B cell (primary cell): ENCODE measurements at regions not wholly inside any gene's neighbourhood (a gene's known extent, or its start where the extent isn't known, plus 50 kb on each side); places are given as distances from the start of the nearest gene placed in this dataset.

Source experiments
- ATAC-seq: fragments of 200-7000 bp; cut with Tn5 transposase; one replicate; pipeline ENCODE4 v1.10.0; 2021; ENCODE audit warnings: low read depth, mild to moderate bottlenecking, moderate number of reproducible peaks, moderate library complexity
- CTCF ChIA-PET: fragments of 350-600 bp; sonication (Branson Sonifier 250); formaldehyde crosslinking; loops from one replicate; lab custom pipeline; 2021; ENCODE audit warnings: antibody characterized with exemption, inconsistent platforms; lab: Charles Lee
- POLR2A ChIA-PET: fragments of 350-600 bp; sonication (Branson Sonifier 250); formaldehyde crosslinking; loops from one replicate; lab custom pipeline; 2021; ENCODE audit warnings: antibody characterized with exemption; lab: Charles Lee
- DNase-seq: peaks from one replicate; pipeline ENCODE4 v3.0.0; 2013
- H2AFZ ChIP-seq: 2 replicates; pipeline ENCODE4 v1.6.1; 2012; ENCODE audit warnings: mild to moderate bottlenecking, low read depth, low read length; ENCODE audit not compliant: insufficient read depth, poor library complexity, severe bottlenecking
- H3K27ac ChIP-seq, 2 donors: 1 replicate in 1 of 2; 2 replicates in 1 of 2; pipeline ENCODE4 v1.5.1; 2012 to 2013; ENCODE audit warnings: low read length in 2 of 2, mild to moderate bottlenecking in 2 of 2, moderate library complexity in 1 of 2
- H3K27me3 ChIP-seq, 4 experiments: fragments of 200-600 bp in 1 of 4; sonication (generic) in 1 of 4; replicated peaks in 1 of 4; 1 replicate in 2 of 4; 2 replicates in 2 of 4; pipeline versions ENCODE4 v1.6.1 to v1.7.0; 2013 to 2016; ENCODE audit warnings: low read length in 3 of 4, mild to moderate bottlenecking in 2 of 4, mixed read lengths in 1 of 4, moderate library complexity in 1 of 4; ENCODE audit not compliant: insufficient read depth in 4 of 4, control insufficient read depth in 3 of 4; ENCODE audit errors: control extremely low read depth in 1 of 4
- H3K36me3 ChIP-seq, 2 experiments: replicated peaks in 1 of 2; 1 replicate in 1 of 2; 2 replicates in 1 of 2; pipeline versions ENCODE4 v1.6.1 to v1.7.1; 2013; ENCODE audit warnings: low read length in 1 of 2; ENCODE audit not compliant: insufficient read depth in 2 of 2, control insufficient read depth in 1 of 2; ENCODE audit errors: control extremely low read depth in 1 of 2, extremely low read depth in 1 of 2
- H3K4me1 ChIP-seq, 2 donors: fragments of 200-600 bp in 1 of 2; sonication (generic) in 1 of 2; 1 replicate in 1 of 2; 2 replicates in 1 of 2; pipeline versions ENCODE4 v1.5.1 to v1.6.1; 2013 to 2017; ENCODE audit warnings: low read length in 2 of 2; ENCODE audit not compliant: control insufficient read depth in 2 of 2, insufficient read depth in 2 of 2
- H3K4me2 ChIP-seq: replicated peaks from 2 replicates; pipeline ENCODE3; 2012; ENCODE audit warnings: mild to moderate bottlenecking, low read depth, low read length; ENCODE audit not compliant: poor library complexity, severe bottlenecking
- H3K4me3 ChIP-seq, 5 experiments: fragments of 200-600 bp in 1 of 5; sonication (generic) in 1 of 5; 1 replicate in 3 of 5; 2 replicates in 2 of 5; pipeline versions ENCODE4 v1.5.1 to v1.7.0; 2011 to 2016; ENCODE audit warnings: low read length in 4 of 5, mild to moderate bottlenecking in 4 of 5, low read depth in 2 of 5, control low read depth in 1 of 5, moderate library complexity in 1 of 5; ENCODE audit not compliant: insufficient read depth in 1 of 5; ENCODE audit errors: control extremely low read depth in 1 of 5, extremely low read depth in 1 of 5
- H3K79me2 ChIP-seq: fragments of 200-600 bp; sonication (generic); one replicate; pipeline ENCODE4 v1.6.0; 2016; ENCODE audit warnings: low read length; ENCODE audit not compliant: control insufficient read depth, insufficient read depth
- H3K9ac ChIP-seq: fragments of 200-600 bp; sonication (generic); 2 replicates; pipeline ENCODE4 v1.6.1; 2017; ENCODE audit warnings: mild to moderate bottlenecking, low read length, moderate library complexity
- H3K9me3 ChIP-seq, 3 donors: one replicate each; pipeline versions ENCODE4 v1.6.1 to v1.7.1; 2013; ENCODE audit warnings: low read length in 2 of 3; ENCODE audit not compliant: control insufficient read depth in 2 of 3, insufficient read depth in 1 of 3; ENCODE audit errors: control extremely low read depth in 1 of 3
- H4K20me1 ChIP-seq: 2 replicates; pipeline ENCODE4 v1.6.0; 2012; ENCODE audit warnings: mild to moderate bottlenecking, low read length; ENCODE audit not compliant: insufficient read depth, control insufficient read depth, poor library complexity, severe bottlenecking
- H3K27ac Mint-ChIP-seq: one replicate; pipeline ENCODE4 v1.8.0; 2021; ENCODE audit warnings: mixed read lengths
- H3K27me3 Mint-ChIP-seq: one replicate; pipeline ENCODE4 v1.8.0; 2021; ENCODE audit warnings: mixed read lengths
- H3K4me1 Mint-ChIP-seq: one replicate; pipeline ENCODE4 v1.8.0; 2021; ENCODE audit warnings: mixed read lengths
- H3K4me3 Mint-ChIP-seq: one replicate; pipeline ENCODE4 v1.8.0; 2021; ENCODE audit warnings: mixed read lengths
- H3K9me3 Mint-ChIP-seq: one replicate; pipeline ENCODE4 v1.8.0; 2022; ENCODE audit warnings: mixed read lengths; ENCODE audit not compliant: insufficient read depth
- EZH2 ChIP-seq: IDR thresholded peaks from 2 replicates; pipeline ENCODE4 v1.6.1; 2012; ENCODE audit warnings: borderline replicate concordance, low read depth, mild to moderate bottlenecking, moderate library complexity, low read length; ENCODE audit not compliant: insufficient read depth, poor library complexity, severe bottlenecking
- WGBS: methylation state at CpG from one replicate; pipeline ENCODE4 v1.1.5; 2013; ENCODE audit warnings: missing lambda C conversion rate; ENCODE audit not compliant: insufficient coverage; 5-methylcytosine and 5-hydroxymethylcytosine counted together
- intact Hi-C: fragments of 100-400 bp; cut with micrococcal nuclease; formaldehyde crosslinking; loops from one replicate; pipeline ENCODE4 v1.10.0; 2022
- TF ChIP-seq, protein P1 (sequence below): fragments of 200-600 bp; IDR thresholded peaks from one replicate; pipeline ENCODE4 v1.8.0; 2022; ENCODE audit warnings: antibody characterized with exemption, mild to moderate bottlenecking

DNA sequence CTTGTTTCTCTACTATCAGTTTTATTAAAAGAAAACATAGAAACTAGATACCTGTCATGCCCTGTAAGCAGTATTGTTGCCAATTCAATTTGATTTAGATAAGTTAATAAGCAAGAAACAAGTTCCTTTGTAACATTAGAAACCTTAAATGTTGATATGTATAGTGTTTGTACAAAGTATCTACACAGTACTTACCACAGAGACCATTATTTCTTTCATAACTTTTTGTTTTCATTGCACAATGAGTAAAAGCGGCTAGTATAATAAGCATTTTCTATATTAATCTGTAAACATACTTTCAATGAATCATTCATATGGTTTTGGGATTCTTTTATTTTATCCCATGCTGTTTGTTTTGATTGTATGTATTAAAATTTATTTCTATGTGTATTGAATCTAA is 305.1 kb downstream of the TTC6 start:
- no CpG with 5 or more reads among the region's 1 CpG for WGBS
- ATAC-seq = no peak
- ChIA-PET CTCF (no interaction called here), POLR2A (no interaction called here)
- no peaks in the 10 kb centered on the region for H3K9me3 Mint-ChIP-seq
- no peak overlapping the region for H3K4me2 ChIP-seq
- no peaks in the 10 kb centered on the region for H3K27me3 ChIP-seq
- no peaks in the 10 kb centered on the region for H3K9me3 ChIP-seq
- no peaks in the 10 kb centered on the region for H3K36me3 ChIP-seq
- TF ChIP-seq EZH2 = no peak
- TF ChIP-seq, protein P1, sequence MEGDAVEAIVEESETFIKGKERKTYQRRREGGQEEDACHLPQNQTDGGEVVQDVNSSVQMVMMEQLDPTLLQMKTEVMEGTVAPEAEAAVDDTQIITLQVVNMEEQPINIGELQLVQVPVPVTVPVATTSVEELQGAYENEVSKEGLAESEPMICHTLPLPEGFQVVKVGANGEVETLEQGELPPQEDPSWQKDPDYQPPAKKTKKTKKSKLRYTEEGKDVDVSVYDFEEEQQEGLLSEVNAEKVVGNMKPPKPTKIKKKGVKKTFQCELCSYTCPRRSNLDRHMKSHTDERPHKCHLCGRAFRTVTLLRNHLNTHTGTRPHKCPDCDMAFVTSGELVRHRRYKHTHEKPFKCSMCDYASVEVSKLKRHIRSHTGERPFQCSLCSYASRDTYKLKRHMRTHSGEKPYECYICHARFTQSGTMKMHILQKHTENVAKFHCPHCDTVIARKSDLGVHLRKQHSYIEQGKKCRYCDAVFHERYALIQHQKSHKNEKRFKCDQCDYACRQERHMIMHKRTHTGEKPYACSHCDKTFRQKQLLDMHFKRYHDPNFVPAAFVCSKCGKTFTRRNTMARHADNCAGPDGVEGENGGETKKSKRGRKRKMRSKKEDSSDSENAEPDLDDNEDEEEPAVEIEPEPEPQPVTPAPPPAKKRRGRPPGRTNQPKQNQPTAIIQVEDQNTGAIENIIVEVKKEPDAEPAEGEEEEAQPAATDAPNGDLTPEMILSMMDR = no peak
- H3K79me2 ChIP-seq = no peaks in the 10 kb centered on the region
- no peaks in the 10 kb centered on the region for H4K20me1 ChIP-seq
- no peak overlapping the region for H2AFZ ChIP-seq
- no peak overlapping the region for H3K27ac ChIP-seq
- DNase-seq = no peak
- no peak overlapping the region for H3K27ac Mint-ChIP-seq
- no peaks in the 10 kb centered on the region for H3K4me1 ChIP-seq
- H3K27me3 Mint-ChIP-seq = no peaks in the 10 kb centered on the region
- H3K4me3 ChIP-seq = no peak overlapping the region
- intact Hi-C loops = no loop called here
- no peak overlapping the region for H3K4me3 Mint-ChIP-seq
- H3K9ac ChIP-seq = no peak overlapping the region
- no peaks in the 10 kb centered on the region for H3K4me1 Mint-ChIP-seq

DNA sequence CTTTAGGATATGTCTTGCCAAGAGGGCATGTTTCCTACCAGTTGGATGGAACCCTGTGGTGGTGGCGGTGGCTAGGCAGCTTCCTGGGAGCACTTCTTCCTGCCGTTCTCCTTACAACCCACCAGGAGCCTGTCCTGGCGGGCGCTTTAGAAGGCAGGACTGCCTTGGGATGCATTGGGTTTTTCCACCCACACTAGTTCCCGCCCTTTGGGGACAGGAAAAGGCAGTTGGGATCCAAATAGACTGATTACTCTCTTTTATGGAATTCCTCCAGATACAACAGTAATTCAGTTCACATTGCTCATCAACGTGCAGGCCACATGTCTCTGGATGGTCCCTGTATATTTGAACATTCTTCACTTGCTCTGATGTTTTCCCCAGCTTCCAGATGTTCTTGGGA is 305.7 kb upstream of the SSTR1 start:
- H3K9me3 Mint-ChIP-seq = no peaks in the 10 kb centered on the region
- H3K36me3 ChIP-seq = no peaks in the 10 kb centered on the region
- H3K9ac ChIP-seq = no peak overlapping the region
- ATAC-seq (no peak), DNase-seq (no peak)
- H3K27ac ChIP-seq = no peak overlapping the region
- H2AFZ ChIP-seq = no peak overlapping the region
- intact Hi-C loops = no loop called here
- no peaks in the 10 kb centered on the region for H3K27me3 ChIP-seq
- H3K4me1 Mint-ChIP-seq = no peaks in the 10 kb centered on the region
- CTCF ChIA-PET = no interaction called here
- H4K20me1 ChIP-seq = no peaks in the 10 kb centered on the region
- H3K4me2 ChIP-seq = no peak overlapping the region
- no peak for TF ChIP-seq EZH2
- TF ChIP-seq, protein P1 = no peak
- H3K9me3 ChIP-seq = no peaks in the 10 kb centered on the region
- no peaks in the 10 kb centered on the region for H3K27me3 Mint-ChIP-seq
- H3K27ac Mint-ChIP-seq = no peak overlapping the region
- no CpG with 5 or more reads among the region's 6 CpGs for WGBS
- H3K4me3 Mint-ChIP-seq = no peak overlapping the region
- H3K4me1 ChIP-seq = no peaks in the 10 kb centered on the region
- no peak overlapping the region for H3K4me3 ChIP-seq
- POLR2A ChIA-PET = no interaction called here
- no peaks in the 10 kb centered on the region for H3K79me2 ChIP-seq
